Upper lobe of right lung (tissue), 1 donor: ENCODE measurements at regions not wholly inside any gene's neighbourhood (a gene's known extent, or its start where the extent isn't known, plus 50 kb on each side); places are given as distances from the start of the nearest gene placed in this dataset.

Experiments
- ATAC-seq: fragments of 200-7000 bp; cut with Tn5 transposase; one replicate; pipeline ENCODE4 v1.9.1; 2020; ENCODE audit warnings: mild to moderate bottlenecking, moderate library complexity
- DNase-seq: peaks from one replicate; pipeline ENCODE4 v3.0.0-alpha.2; 2020
- H3K27ac ChIP-seq: fragments of 200-600 bp; one replicate; pipeline ENCODE4 v1.8.0; 2022
- H3K27me3 ChIP-seq: fragments of 200-600 bp; one replicate; pipeline ENCODE4 v1.8.0; 2022; ENCODE audit warnings: mild to moderate bottlenecking
- H3K36me3 ChIP-seq: fragments of 200-600 bp; one replicate; pipeline ENCODE4 v1.8.0; 2022
- H3K4me1 ChIP-seq: fragments of 200-600 bp; one replicate; pipeline ENCODE4 v1.8.0; 2022
- H3K4me3 ChIP-seq: fragments of 200-600 bp; one replicate; pipeline ENCODE4 v1.8.0; 2022; ENCODE audit warnings: mild to moderate bottlenecking
- H3K9me3 ChIP-seq: fragments of 200-600 bp; one replicate; pipeline ENCODE4 v1.8.0; 2022
- CTCF ChIP-seq: fragments of 200-600 bp; IDR thresholded peaks from one replicate; pipeline ENCODE4 v1.8.0; 2022; ENCODE audit warnings: antibody characterized with exemption
- intact Hi-C: fragments of 100-400 bp; cut with DNase I; formaldehyde crosslinking; loops from one replicate; pipeline ENCODE4 v1.11.0; 2022
- donor health status: DM: no; HTN: yes; CAD: no; lungs with severe emphysema.

- no peak for ATAC-seq
- H3K4me3 ChIP-seq = no peak overlapping the region
- no peaks in the 10 kb centered on the region for H3K4me1 ChIP-seq
- H3K36me3 ChIP-seq = no peaks in the 10 kb centered on the region
- no peaks in the 10 kb centered on the region for H3K9me3 ChIP-seq
- no peak for TF ChIP-seq CTCF
- no peaks in the 10 kb centered on the region for H3K27me3 ChIP-seq
- intact Hi-C loops = no loop called here
- DNase-seq = no peak
- no peak overlapping the region for H3K27ac ChIP-seq
Observed at GRCh38 chr4:175376287-175376977, 435.6 kb downstream of the GPM6A start.

DNA sequence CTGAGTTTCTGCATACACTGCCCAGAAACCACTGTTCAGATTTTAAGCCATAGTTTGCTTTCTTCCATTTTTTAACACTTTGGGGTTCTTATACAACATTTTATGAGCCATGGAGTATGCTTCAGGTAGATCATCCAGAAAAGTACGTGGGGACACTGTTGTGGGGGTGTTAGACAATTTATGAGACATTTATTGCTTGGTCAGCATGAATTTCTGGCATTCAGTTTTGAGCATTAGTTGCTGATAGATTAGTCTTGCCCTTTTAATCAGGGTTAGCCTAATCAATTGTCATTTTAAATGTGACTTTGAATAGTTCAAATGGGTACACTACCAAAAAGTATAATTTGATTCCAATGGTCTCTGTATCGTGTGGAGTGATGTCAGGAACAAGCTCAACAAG lies 434.9 kb downstream of the GPM6A start:
- intact Hi-C loops = no loop called here
- no peak for ATAC-seq
- Histone ChIP-seq H3K9me3 (no peaks in the 10 kb centered on the region), H3K36me3 (no peaks in the 10 kb centered on the region), H3K4me3 (no peak overlapping the region), H3K27me3 (no peaks in the 10 kb centered on the region), H3K27ac (no peak overlapping the region), H3K4me1 (no peaks in the 10 kb centered on the region)
- TF ChIP-seq CTCF = no peak
- DNase-seq = no peak

DNA sequence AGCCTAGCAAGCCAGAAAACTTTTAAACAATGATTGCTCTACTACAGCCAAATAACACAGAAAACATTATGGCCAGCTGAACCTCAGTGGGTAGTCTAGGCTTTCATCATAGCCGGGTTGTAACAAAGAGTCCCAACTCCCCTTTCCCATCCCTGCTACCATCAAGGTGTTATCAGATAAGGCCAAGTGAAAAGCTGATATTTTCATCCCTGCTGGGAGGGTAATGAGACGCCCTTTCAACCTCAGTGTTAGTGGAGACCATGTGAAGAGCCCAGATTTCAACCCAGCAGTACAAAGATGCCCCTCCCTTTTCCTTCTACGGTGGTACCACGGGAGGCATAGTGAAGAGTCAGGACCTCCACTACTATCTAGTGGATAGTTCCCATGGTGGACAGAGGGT lies 433.7 kb downstream of the GPM6A start:
- H3K4me3 ChIP-seq = no peak overlapping the region
- DNase-seq (no peak), ATAC-seq (no peak)
- intact Hi-C loops = no loop called here
- H3K27ac ChIP-seq = no peak overlapping the region
- H3K27me3 ChIP-seq = no peaks in the 10 kb centered on the region
- no peaks in the 10 kb centered on the region for H3K9me3 ChIP-seq
- H3K36me3 ChIP-seq = no peaks in the 10 kb centered on the region
- H3K4me1 ChIP-seq = no peaks in the 10 kb centered on the region
- no peak for TF ChIP-seq CTCF

DNA sequence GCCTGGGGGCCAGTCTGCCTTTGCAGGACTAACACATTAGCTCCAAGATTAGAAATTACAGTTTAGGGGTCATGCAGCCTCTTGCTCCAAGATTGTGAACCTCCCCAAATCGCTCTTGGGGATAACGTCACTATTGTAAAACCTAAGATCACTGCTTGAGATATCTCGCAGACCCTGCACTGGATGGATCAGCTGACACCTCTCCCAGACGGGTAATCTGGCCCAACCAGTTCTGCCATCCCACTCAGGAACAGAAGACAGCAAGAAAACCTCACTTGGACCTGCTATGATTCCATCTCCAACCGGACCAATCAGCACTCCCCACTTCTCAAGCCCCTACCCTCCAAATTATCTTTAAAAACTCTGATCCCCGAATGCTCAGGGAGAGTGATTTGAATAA lies 431.2 kb downstream of the GPM6A start:
- H3K27me3 ChIP-seq = no peaks in the 10 kb centered on the region
- no peak for ATAC-seq
- H3K4me3 ChIP-seq = no peak overlapping the region
- no peaks in the 10 kb centered on the region for H3K36me3 ChIP-seq
- TF ChIP-seq CTCF = no peak
- H3K27ac ChIP-seq = no peak overlapping the region
- intact Hi-C loops = no loop called here
- H3K9me3 ChIP-seq = no peaks in the 10 kb centered on the region
- no peaks in the 10 kb centered on the region for H3K4me1 ChIP-seq
- no peak for DNase-seq

DNA sequence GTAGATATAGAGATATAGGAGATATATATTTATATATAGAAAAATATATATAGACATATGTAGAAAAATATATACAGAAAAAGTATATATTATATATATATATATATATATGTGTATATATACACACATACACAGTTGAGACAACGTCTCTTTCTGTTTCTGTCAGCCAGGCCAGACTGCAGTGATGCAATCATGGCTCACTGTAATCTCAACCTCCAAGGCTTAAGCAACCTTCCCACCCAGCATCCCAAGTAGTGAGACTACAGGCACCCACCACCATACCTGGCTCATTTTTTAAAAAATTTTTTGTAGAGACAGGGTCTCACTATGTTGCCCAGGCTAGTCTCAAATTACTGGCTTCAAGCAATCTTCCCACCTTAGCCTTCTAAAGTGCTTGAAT lies 426.3 kb downstream of the GPM6A start:
- no peaks in the 10 kb centered on the region for H3K4me1 ChIP-seq
- H3K36me3 ChIP-seq = no peaks in the 10 kb centered on the region
- no peak for DNase-seq
- no peak overlapping the region for H3K27ac ChIP-seq
- H3K4me3 ChIP-seq = no peak overlapping the region
- H3K27me3 ChIP-seq = no peaks in the 10 kb centered on the region
- H3K9me3 ChIP-seq = no peaks in the 10 kb centered on the region
- TF ChIP-seq CTCF = no peak
- intact Hi-C loops = no loop called here
- ATAC-seq = no peak
